ENCODE measurements at regions not wholly inside any gene's neighbourhood (a gene's known extent, or its start where the extent isn't known, plus 50 kb on each side); places are given as distances from the start of the nearest gene placed in this dataset.
"Not testable (repeated sequence)": the region's sequence is repeated elsewhere in the genome, so short reads cannot be mapped to it uniquely, and the experiment has no call there.

DNA sequence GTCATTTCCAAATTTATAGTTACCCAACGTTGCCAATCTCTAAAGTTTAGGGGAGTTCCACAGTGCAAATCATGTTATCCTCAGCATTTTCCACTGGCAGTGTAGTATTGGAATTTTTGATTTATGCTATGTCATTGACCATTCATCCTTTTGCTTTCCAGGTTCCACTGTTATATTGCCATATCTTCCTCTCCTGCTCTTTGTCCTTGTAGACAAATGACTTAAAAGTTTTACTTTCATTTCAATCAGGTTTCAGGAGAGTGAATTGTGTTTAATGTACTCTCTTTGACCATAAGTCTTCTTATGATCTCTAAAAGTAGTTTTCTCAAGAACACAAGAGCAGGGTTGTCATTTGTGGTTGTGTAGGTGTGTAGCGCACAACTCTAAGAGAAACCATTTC is 274.6 kb downstream of the COG6 start:
- no peak for DNase-seq (ENCODE audit: low read depth, low spot score)
- CTCF ChIA-PET = interaction anchor here (1.6 kb wide), 1 partner anchor 12 kb away, joined by 4 read pairs; no protein-coding TSS in a partner anchor
- TF ChIP-seq, protein P1, sequence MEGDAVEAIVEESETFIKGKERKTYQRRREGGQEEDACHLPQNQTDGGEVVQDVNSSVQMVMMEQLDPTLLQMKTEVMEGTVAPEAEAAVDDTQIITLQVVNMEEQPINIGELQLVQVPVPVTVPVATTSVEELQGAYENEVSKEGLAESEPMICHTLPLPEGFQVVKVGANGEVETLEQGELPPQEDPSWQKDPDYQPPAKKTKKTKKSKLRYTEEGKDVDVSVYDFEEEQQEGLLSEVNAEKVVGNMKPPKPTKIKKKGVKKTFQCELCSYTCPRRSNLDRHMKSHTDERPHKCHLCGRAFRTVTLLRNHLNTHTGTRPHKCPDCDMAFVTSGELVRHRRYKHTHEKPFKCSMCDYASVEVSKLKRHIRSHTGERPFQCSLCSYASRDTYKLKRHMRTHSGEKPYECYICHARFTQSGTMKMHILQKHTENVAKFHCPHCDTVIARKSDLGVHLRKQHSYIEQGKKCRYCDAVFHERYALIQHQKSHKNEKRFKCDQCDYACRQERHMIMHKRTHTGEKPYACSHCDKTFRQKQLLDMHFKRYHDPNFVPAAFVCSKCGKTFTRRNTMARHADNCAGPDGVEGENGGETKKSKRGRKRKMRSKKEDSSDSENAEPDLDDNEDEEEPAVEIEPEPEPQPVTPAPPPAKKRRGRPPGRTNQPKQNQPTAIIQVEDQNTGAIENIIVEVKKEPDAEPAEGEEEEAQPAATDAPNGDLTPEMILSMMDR (IDR thresholded peaks at IDR 0.05; ENCODE audit: insufficient read depth, low read length, missing control alignments) = no peak
- H3K4me3 ChIP-seq (ENCODE audit: low read depth, low read length) = no peak overlapping the region
- POLR2A ChIA-PET = no interaction called here

GRCh38 chr13:39930544-39931444 is 275.3 kb downstream of the COG6 start:
- no peak for DNase-seq (ENCODE audit: low read depth, low spot score)
- ChIA-PET CTCF (interaction anchor here (1.6 kb wide), 1 partner anchor 12 kb away, joined by 4 read pairs; no protein-coding TSS in a partner anchor), POLR2A (no interaction called here)
- TF ChIP-seq, protein P1 (IDR thresholded peaks at IDR 0.05; ENCODE audit: insufficient read depth, low read length, missing control alignments) = no peak
- no peak overlapping the region for H3K4me3 ChIP-seq (ENCODE audit: low read depth, low read length)

GRCh38 chr13:39931505-39931904 is 276.0 kb downstream of the COG6 start:
- H3K4me3 ChIP-seq (ENCODE audit: low read depth, low read length) = no peak overlapping the region
- ChIA-PET CTCF (no interaction called here), POLR2A (no interaction called here)
- TF ChIP-seq, protein P1 (IDR thresholded peaks at IDR 0.05; ENCODE audit: insufficient read depth, low read length, missing control alignments) = no peak
- no peak for DNase-seq (ENCODE audit: low read depth, low spot score)

DNA sequence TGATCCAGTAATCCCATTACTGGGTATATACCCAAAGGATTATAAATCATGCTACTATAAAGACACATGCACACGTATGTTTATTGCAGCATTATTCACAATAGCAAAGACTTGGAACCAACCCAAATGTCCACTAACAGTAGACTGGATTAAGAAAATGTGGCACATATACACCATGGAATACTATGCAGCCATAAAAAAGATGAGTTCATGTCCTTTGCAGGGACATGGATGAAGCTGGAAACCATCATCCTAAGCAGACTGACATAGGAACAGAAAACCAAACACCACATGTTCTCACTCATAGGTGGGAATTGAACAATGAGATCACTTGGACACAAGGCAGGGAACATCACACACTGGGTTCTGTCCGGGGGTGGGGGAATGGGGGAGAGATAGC is 277.1 kb downstream of the COG6 start:
- POLR2A ChIA-PET; DNase-seq (ENCODE audit: low read depth, low spot score); H3K4me3 ChIP-seq (ENCODE audit: low read depth, low read length): not testable (repeated sequence)
- CTCF ChIA-PET = interaction anchor here (1.1 kb wide), 1 partner anchor 10 kb away, joined by 5 read pairs; no protein-coding TSS in a partner anchor

- TF ChIP-seq, protein P1 (IDR thresholded peaks at IDR 0.05; ENCODE audit: insufficient read depth, low read length, missing control alignments) = no peak
- no peak for DNase-seq (ENCODE audit: low read depth, low spot score)
- H3K4me3 ChIP-seq (ENCODE audit: low read depth, low read length) = no peak overlapping the region
- ChIA-PET POLR2A (no interaction called here), CTCF (interaction anchor here (1.3 kb wide), 1 partner anchor 8 kb away, joined by 6 read pairs; no protein-coding TSS in a partner anchor)
These were observed 279.7 kb downstream of the COG6 start for GRCh38 chr13:39935155-39935554.

GRCh38 chr13:39938596-39938995 is 283.1 kb downstream of the COG6 start:
- no peak for DNase-seq (ENCODE audit: low read depth, low spot score)
- POLR2A ChIA-PET = interaction anchor here (0.6 kb wide), 1 partner anchor 694 kb away, joined by 3 read pairs; no protein-coding TSS in a partner anchor
- CTCF ChIA-PET = interaction anchor here (1.1 kb wide), 1 partner anchor 11 kb away, joined by 3 read pairs; no protein-coding TSS in a partner anchor

More at GRCh38 chr13:39938596-39938995, 283.1 kb downstream of the COG6 start:
- H3K4me3 ChIP-seq (ENCODE audit: low read depth, low read length) = no peak overlapping the region
- TF ChIP-seq, protein P1 (IDR thresholded peaks at IDR 0.05; ENCODE audit: insufficient read depth, low read length, missing control alignments) = no peak
